GM12873 (cell line): ENCODE measurements at regions not wholly inside any gene's neighbourhood (a gene's known extent, or its start where the extent isn't known, plus 50 kb on each side); places are given as distances from the start of the nearest gene placed in this dataset.

ENCODE experiments used
- CTCF ChIP-seq: IDR thresholded peaks from 2 replicates; pipeline ENCODE4 v1.5.1; 2012; ENCODE audit warnings: low read depth, mild to moderate bottlenecking, moderate library complexity, low read length, control low read depth; ENCODE audit not compliant: insufficient read depth; ENCODE audit errors: missing control alignments

- TF ChIP-seq CTCF, result no peak
These were observed 1814.9 kb downstream of the SLITRK5 start for GRCh38 chr13:89486065-89486464.

- TF ChIP-seq CTCF, result no peak
These were observed 1815.5 kb downstream of the SLITRK5 start for GRCh38 chr13:89486709-89487108.

GRCh38 chr13:89490661-89491060 lies 1819.5 kb downstream of the SLITRK5 start:
- TF ChIP-seq CTCF, result no peak

- no peak for TF ChIP-seq CTCF
These were observed 1825.3 kb downstream of the SLITRK5 start for GRCh38 chr13:89496478-89496877.

GRCh38 chr13:89497658-89498057 lies 1826.5 kb downstream of the SLITRK5 start:
- no peak for TF ChIP-seq CTCF

- TF ChIP-seq CTCF, result no peak
These were observed 1831.1 kb downstream of the SLITRK5 start for GRCh38 chr13:89502286-89502685.

GRCh38 chr13:89514534-89515312 lies 1832.8 kb upstream of the MIR17HG start:
- TF ChIP-seq CTCF, result no peak
